B cell (primary cell): ENCODE measurements at regions not wholly inside any gene's neighbourhood (a gene's known extent, or its start where the extent isn't known, plus 50 kb on each side); places are given as distances from the start of the nearest gene placed in this dataset.

Experiments
- ATAC-seq: fragments of 200-7000 bp; cut with Tn5 transposase; one replicate; pipeline ENCODE4 v1.10.0; 2021; ENCODE audit warnings: low read depth, mild to moderate bottlenecking, moderate number of reproducible peaks, moderate library complexity
- CTCF ChIA-PET: fragments of 350-600 bp; sonication (Branson Sonifier 250); formaldehyde crosslinking; loops from one replicate; lab custom pipeline; 2021; ENCODE audit warnings: antibody characterized with exemption, inconsistent platforms; lab: Charles Lee
- POLR2A ChIA-PET: fragments of 350-600 bp; sonication (Branson Sonifier 250); formaldehyde crosslinking; loops from one replicate; lab custom pipeline; 2021; ENCODE audit warnings: antibody characterized with exemption; lab: Charles Lee
- DNase-seq: peaks from one replicate; pipeline ENCODE4 v3.0.0; 2013
- H2AFZ ChIP-seq: 2 replicates; pipeline ENCODE4 v1.6.1; 2012; ENCODE audit warnings: mild to moderate bottlenecking, low read depth, low read length; ENCODE audit not compliant: insufficient read depth, poor library complexity, severe bottlenecking
- H3K27ac ChIP-seq, 2 donors: 1 replicate in 1 of 2; 2 replicates in 1 of 2; pipeline ENCODE4 v1.5.1; 2012 to 2013; ENCODE audit warnings: low read length in 2 of 2, mild to moderate bottlenecking in 2 of 2, moderate library complexity in 1 of 2
- H3K27me3 ChIP-seq, 4 experiments: fragments of 200-600 bp in 1 of 4; sonication (generic) in 1 of 4; replicated peaks in 1 of 4; 1 replicate in 2 of 4; 2 replicates in 2 of 4; pipeline versions ENCODE4 v1.6.1 to v1.7.0; 2013 to 2016; ENCODE audit warnings: low read length in 3 of 4, mild to moderate bottlenecking in 2 of 4, mixed read lengths in 1 of 4, moderate library complexity in 1 of 4; ENCODE audit not compliant: insufficient read depth in 4 of 4, control insufficient read depth in 3 of 4; ENCODE audit errors: control extremely low read depth in 1 of 4
- H3K36me3 ChIP-seq, 2 experiments: replicated peaks in 1 of 2; 1 replicate in 1 of 2; 2 replicates in 1 of 2; pipeline versions ENCODE4 v1.6.1 to v1.7.1; 2013; ENCODE audit warnings: low read length in 1 of 2; ENCODE audit not compliant: insufficient read depth in 2 of 2, control insufficient read depth in 1 of 2; ENCODE audit errors: control extremely low read depth in 1 of 2, extremely low read depth in 1 of 2
- H3K4me1 ChIP-seq, 2 donors: fragments of 200-600 bp in 1 of 2; sonication (generic) in 1 of 2; 1 replicate in 1 of 2; 2 replicates in 1 of 2; pipeline versions ENCODE4 v1.5.1 to v1.6.1; 2013 to 2017; ENCODE audit warnings: low read length in 2 of 2; ENCODE audit not compliant: control insufficient read depth in 2 of 2, insufficient read depth in 2 of 2
- H3K4me2 ChIP-seq: replicated peaks from 2 replicates; pipeline ENCODE3; 2012; ENCODE audit warnings: mild to moderate bottlenecking, low read depth, low read length; ENCODE audit not compliant: poor library complexity, severe bottlenecking
- H3K4me3 ChIP-seq, 5 experiments: fragments of 200-600 bp in 1 of 5; sonication (generic) in 1 of 5; 1 replicate in 3 of 5; 2 replicates in 2 of 5; pipeline versions ENCODE4 v1.5.1 to v1.7.0; 2011 to 2016; ENCODE audit warnings: low read length in 4 of 5, mild to moderate bottlenecking in 4 of 5, low read depth in 2 of 5, control low read depth in 1 of 5, moderate library complexity in 1 of 5; ENCODE audit not compliant: insufficient read depth in 1 of 5; ENCODE audit errors: control extremely low read depth in 1 of 5, extremely low read depth in 1 of 5
- H3K79me2 ChIP-seq: fragments of 200-600 bp; sonication (generic); one replicate; pipeline ENCODE4 v1.6.0; 2016; ENCODE audit warnings: low read length; ENCODE audit not compliant: control insufficient read depth, insufficient read depth
- H3K9ac ChIP-seq: fragments of 200-600 bp; sonication (generic); 2 replicates; pipeline ENCODE4 v1.6.1; 2017; ENCODE audit warnings: mild to moderate bottlenecking, low read length, moderate library complexity
- H3K9me3 ChIP-seq, 3 donors: one replicate each; pipeline versions ENCODE4 v1.6.1 to v1.7.1; 2013; ENCODE audit warnings: low read length in 2 of 3; ENCODE audit not compliant: control insufficient read depth in 2 of 3, insufficient read depth in 1 of 3; ENCODE audit errors: control extremely low read depth in 1 of 3
- H4K20me1 ChIP-seq: 2 replicates; pipeline ENCODE4 v1.6.0; 2012; ENCODE audit warnings: mild to moderate bottlenecking, low read length; ENCODE audit not compliant: insufficient read depth, control insufficient read depth, poor library complexity, severe bottlenecking
- H3K27ac Mint-ChIP-seq: one replicate; pipeline ENCODE4 v1.8.0; 2021; ENCODE audit warnings: mixed read lengths
- H3K27me3 Mint-ChIP-seq: one replicate; pipeline ENCODE4 v1.8.0; 2021; ENCODE audit warnings: mixed read lengths
- H3K4me1 Mint-ChIP-seq: one replicate; pipeline ENCODE4 v1.8.0; 2021; ENCODE audit warnings: mixed read lengths
- H3K4me3 Mint-ChIP-seq: one replicate; pipeline ENCODE4 v1.8.0; 2021; ENCODE audit warnings: mixed read lengths
- H3K9me3 Mint-ChIP-seq: one replicate; pipeline ENCODE4 v1.8.0; 2022; ENCODE audit warnings: mixed read lengths; ENCODE audit not compliant: insufficient read depth
- CTCF ChIP-seq: fragments of 200-600 bp; IDR thresholded peaks from one replicate; pipeline ENCODE4 v1.8.0; 2022; ENCODE audit warnings: antibody characterized with exemption, mild to moderate bottlenecking
- EZH2 ChIP-seq: IDR thresholded peaks from 2 replicates; pipeline ENCODE4 v1.6.1; 2012; ENCODE audit warnings: borderline replicate concordance, low read depth, mild to moderate bottlenecking, moderate library complexity, low read length; ENCODE audit not compliant: insufficient read depth, poor library complexity, severe bottlenecking
- WGBS: methylation state at CpG from one replicate; pipeline ENCODE4 v1.1.5; 2013; ENCODE audit warnings: missing lambda C conversion rate; ENCODE audit not compliant: insufficient coverage; 5-methylcytosine and 5-hydroxymethylcytosine counted together
- intact Hi-C: fragments of 100-400 bp; cut with micrococcal nuclease; formaldehyde crosslinking; loops from one replicate; pipeline ENCODE4 v1.10.0; 2022

- Histone ChIP-seq H4K20me1 (no peaks in the 10 kb centered on the region), H3K4me2 (no peak overlapping the region), H3K4me3 (no peak overlapping the region), H3K36me3 (no peaks in the 10 kb centered on the region), H3K4me1 (no peaks in the 10 kb centered on the region), H3K27me3 (no peaks in the 10 kb centered on the region), H3K9ac (no peak overlapping the region), H3K9me3 (no peaks in the 10 kb centered on the region), H3K79me2 (no peaks in the 10 kb centered on the region), H3K27ac (no peak overlapping the region), H2AFZ (no peak overlapping the region)
- H3K4me3 Mint-ChIP-seq: no peak overlapping the region
- DNase-seq: no peak
- H3K27ac Mint-ChIP-seq: no peak overlapping the region
- intact Hi-C loops: no loop called here
- POLR2A ChIA-PET: no interaction called here
- no peak for TF ChIP-seq EZH2
- no peak for TF ChIP-seq CTCF
- no peak for ATAC-seq
- H3K4me1 Mint-ChIP-seq: no peaks in the 10 kb centered on the region
- H3K27me3 Mint-ChIP-seq: no peaks in the 10 kb centered on the region
- CTCF ChIA-PET: no interaction called here
- WGBS: no CpG with 5 or more reads among the region's 2 CpGs
- peaks cover 7% of the 10 kb centered on the region for H3K9me3 Mint-ChIP-seq
Measured at GRCh38 chr1:191043066-191043465, 565.4 kb upstream of the BRINP3 start.

- no peaks in the 10 kb centered on the region for H3K36me3 ChIP-seq
- POLR2A ChIA-PET: no interaction called here
- H3K27ac ChIP-seq: no peak overlapping the region
- Mint-ChIP-seq H3K27ac (no peak overlapping the region), H3K4me3 (no peak overlapping the region), H3K9me3 (peaks cover 2% of the 10 kb centered on the region), H3K4me1 (no peaks in the 10 kb centered on the region), H3K27me3 (no peaks in the 10 kb centered on the region)
- intact Hi-C loops: no loop called here
- no peak for ATAC-seq
- H3K79me2 ChIP-seq: no peaks in the 10 kb centered on the region
- CTCF ChIA-PET: no interaction called here
- H3K4me1 ChIP-seq: no peaks in the 10 kb centered on the region
- DNase-seq: no peak
- no peaks in the 10 kb centered on the region for H3K27me3 ChIP-seq
- H4K20me1 ChIP-seq: no peaks in the 10 kb centered on the region
- H3K4me3 ChIP-seq: no peak overlapping the region
- H2AFZ ChIP-seq: no peak overlapping the region
- WGBS: no CpG with 5 or more reads among the region's 2 CpGs
- H3K9ac ChIP-seq: no peak overlapping the region
- no peak overlapping the region for H3K4me2 ChIP-seq
- no peak for TF ChIP-seq EZH2
- no peak for TF ChIP-seq CTCF
- no peaks in the 10 kb centered on the region for H3K9me3 ChIP-seq
Measured at GRCh38 chr1:191049781-191050180, 572.1 kb upstream of the BRINP3 start.
